Activated CD8-positive, alpha-beta memory T cell treated with anti-CD3 and anti-CD28 coated beads, Interleukin-2, amount 50 U/mL, for 1 hour (primary cell): ENCODE measurements at regions not wholly inside any gene's neighbourhood (a gene's known extent, or its start where the extent isn't known, plus 50 kb on each side); places are given as distances from the start of the nearest gene placed in this dataset.

Source experiments
- DNase-seq: peaks from one replicate; pipeline ENCODE4 v3.0.0-alpha.2; 2020; ENCODE audit errors: extremely low read depth

DNA sequence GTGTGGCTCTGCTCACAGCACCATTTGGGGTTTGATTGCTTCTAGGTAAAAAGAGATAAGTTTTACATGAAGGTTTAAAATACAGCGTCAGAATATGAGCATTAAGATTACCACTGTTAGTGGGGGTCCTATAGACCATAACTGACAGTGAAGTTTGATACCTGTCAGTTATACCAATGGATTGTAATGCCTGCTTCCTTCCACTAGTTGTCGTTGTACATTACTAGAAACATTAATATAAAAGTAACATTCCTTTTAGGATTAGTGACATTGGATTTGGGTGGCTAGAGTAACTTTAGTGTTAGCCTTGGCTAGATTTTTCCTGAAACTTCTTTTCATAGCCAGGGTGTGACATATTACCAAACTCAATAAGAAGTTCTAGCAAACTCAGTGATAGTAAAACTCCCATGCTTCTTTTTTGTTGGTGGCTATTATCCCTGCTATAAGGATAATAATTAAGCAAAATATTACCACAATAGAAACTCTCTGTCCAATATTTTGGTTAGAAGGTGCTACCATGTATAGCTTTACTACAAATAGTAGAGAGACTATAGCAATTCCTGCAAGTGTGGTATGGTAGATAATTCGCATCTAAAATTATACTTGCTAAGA is 57.1 kb downstream of the FAM181B start:
- DNase-seq = no peak

DNA sequence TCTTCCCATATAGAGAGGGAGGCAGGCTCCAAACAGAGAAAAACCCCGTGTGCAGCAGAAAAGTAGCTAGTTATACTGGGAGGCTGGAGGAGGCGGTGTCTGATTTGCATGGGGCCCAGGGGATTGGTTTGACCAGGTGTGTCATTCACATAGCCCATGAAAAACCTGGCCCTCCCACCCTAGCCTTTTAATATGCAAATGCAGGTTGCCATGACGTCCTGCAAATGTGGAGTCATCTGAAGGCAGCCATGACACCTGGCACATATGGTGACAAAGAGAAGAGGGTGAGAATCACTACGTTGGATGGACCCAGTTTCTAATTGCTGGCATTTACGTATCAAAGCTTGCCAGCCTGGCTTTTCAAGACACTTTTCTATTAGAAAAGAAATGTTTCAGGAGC is 57.8 kb downstream of the FAM181B start:
- no peak for DNase-seq

DNA sequence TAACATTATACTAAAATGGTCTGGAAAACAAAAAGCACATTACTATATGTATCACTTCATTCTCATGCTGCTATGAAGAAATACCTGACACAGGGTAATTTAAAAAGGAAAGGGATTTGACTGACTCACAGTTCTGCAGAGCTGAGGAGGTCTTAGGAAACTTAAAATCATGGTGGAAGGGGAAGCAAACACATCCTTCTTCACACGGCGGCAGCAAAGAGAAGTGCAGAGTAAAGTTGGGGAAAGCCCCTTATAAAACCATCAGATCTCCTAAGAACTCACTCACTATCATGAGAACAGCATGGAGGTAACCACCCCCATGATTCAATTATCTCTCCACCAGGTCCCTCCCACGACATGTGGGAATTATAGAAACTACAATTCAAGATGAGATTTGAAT is 60.0 kb downstream of the FAM181B start:
- no peak for DNase-seq

GRCh38 chr11:82671451-82671850 is 62.2 kb downstream of the FAM181B start:
- no peak for DNase-seq

DNA sequence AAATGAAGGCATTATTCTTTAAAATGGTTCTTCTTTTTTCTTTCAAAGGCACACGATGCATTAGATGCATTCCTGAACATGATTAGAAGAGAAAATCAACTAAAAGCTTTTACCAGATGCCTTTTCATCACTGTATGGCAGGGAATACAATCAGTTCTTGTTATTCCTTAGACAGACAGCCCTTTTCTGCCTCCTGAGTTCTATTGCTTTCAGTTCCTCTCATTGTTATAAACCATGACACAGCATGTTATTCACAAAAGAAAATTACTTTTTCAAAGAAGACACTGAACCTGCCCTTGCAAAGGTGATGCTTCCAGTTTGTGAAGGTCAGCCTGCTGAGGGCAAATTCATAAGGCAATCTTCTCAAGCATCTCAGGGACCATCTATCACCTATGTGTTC is 70.1 kb downstream of the FAM181B start:
- DNase-seq = no peak

GRCh38 chr11:82653752-82654151 is 79.9 kb downstream of the FAM181B start:
- no peak for DNase-seq

GRCh38 chr11:82639251-82639650 is 94.4 kb downstream of the FAM181B start:
- no peak for DNase-seq

- no peak for DNase-seq
Observed at GRCh38 chr11:82636615-82637014, 97.0 kb downstream of the FAM181B start.

DNA sequence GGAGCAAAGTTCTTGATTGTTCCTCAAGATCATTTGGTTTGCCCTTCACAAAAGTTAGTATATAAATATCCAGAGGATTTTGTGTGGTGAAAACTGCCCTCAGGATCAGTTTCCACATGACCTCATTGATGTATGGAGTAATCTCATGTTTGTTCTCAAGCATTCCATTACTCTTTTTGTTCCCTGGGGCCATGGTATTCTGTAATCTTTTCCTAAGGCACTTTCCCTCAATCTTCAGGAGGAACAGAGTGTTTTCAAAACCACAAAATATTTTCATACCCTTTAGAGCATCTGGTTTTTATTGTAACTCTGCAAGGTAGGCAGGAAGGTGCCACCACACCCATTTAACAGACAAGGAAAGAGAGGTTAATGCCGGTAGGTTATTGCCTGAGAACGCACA is 99.6 kb downstream of the FAM181B start:
- DNase-seq = no peak

- DNase-seq = no peak
Observed at GRCh38 chr11:82631722-82632630, 101.7 kb downstream of the FAM181B start.

DNA sequence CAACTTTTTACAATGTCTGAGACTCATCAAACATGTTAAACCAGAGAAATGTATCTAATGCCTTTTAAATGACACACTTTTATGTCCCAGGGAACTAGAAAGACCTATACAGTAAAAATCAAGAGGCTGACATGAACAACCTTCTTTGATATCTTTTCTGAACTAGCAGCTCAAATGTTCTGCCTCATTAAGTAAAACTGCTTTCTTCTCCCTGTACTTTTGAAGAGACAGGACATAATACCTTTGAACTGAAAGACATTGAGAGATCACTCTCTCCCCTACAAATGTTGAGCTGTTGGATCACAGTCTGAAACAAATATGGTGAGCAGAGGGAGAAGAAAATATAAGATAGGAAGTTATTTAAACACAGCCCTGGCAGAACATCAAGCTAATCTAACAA is 123.0 kb downstream of the FAM181B start:
- DNase-seq = no peak

DNA sequence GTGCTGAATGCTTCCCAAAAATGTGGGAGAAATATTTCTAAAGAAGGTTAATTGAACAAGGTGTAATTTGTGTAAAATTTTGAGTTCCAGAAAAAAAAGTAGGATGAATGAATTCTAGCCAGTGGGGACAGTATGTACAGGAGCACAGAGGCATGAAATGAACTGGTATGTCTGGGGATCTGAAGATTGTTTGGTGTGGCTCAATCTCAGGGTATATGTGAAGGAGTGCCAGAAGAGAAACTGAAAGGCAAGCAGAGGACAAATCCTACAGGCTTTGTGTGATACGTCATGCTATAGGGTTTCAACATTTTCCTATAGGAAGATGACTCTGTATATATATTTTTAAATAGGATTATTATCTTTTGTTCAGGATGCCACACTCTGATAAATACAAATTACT is 126.9 kb downstream of the FAM181B start:
- DNase-seq = no peak

DNA sequence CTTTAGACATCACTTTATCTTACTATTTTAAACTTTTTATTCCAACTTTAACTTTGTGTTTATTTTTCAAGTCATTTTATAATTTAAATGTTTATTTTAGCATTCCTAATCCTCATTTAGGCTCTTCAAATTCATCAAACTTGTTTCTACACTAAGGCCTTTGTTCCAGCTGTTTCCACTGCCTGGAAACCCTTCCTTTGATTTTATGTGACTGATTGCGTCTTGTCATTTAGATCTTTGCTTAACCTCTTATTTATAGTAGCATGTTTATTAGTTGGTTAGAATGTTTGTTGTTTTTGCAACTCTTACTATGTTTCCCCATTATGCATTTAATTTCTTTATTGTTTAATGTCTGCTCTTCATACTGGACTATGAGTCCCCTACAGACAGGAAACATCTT is 132.0 kb downstream of the FAM181B start:
- DNase-seq = no peak

- no peak for DNase-seq
Observed at GRCh38 chr11:82599836-82600235, 133.8 kb downstream of the FAM181B start.

DNA sequence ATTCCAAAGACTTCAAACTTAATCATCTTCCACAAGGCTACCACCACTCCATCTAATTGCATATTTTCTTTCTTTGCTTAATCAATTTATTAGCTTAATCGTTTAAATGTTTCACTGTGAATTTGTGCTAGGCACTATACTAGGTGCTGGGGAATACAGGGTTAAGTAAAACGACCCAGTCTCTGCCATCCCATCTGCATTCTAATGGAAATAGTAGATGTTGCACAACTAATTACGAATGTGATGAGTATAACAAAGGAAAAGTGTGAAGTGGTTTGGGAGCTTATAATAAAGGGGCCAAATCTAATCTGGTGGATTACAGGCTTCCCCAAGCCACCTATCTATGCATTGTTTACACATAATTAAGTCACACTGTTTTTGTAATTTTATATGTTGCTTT is 147.1 kb downstream of the FAM181B start:
- DNase-seq = no peak

DNA sequence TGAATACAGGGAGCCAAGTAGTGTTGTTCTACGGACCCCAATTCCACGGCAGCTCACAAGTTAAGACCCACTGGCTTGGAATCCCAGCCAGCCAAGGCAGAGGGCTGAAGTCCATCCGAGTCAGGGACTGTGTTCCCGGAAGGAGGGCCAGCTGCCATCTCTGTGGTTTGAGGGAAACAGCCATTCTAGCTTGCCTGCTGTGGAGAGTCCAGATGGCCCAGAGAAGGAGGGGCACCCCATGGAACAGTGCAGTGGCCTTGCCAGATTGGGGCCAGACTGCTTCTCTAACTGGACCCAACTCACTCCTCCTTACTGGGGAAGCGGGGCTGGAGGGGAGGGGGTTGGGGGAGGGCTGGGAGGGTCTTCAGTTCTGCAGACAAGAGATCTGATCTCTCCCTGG is 156.4 kb downstream of the FAM181B start:
- DNase-seq = no peak

- DNase-seq = no peak
Observed at GRCh38 chr11:82560836-82561235, 172.8 kb downstream of the FAM181B start.

- no peak for DNase-seq
Observed at GRCh38 chr11:82559609-82560008, 174.1 kb downstream of the FAM181B start.

GRCh38 chr11:82557274-82557673 is 176.4 kb downstream of the FAM181B start:
- DNase-seq = no peak

- no peak for DNase-seq
Observed at GRCh38 chr11:82556210-82556609, 177.5 kb downstream of the FAM181B start.

DNA sequence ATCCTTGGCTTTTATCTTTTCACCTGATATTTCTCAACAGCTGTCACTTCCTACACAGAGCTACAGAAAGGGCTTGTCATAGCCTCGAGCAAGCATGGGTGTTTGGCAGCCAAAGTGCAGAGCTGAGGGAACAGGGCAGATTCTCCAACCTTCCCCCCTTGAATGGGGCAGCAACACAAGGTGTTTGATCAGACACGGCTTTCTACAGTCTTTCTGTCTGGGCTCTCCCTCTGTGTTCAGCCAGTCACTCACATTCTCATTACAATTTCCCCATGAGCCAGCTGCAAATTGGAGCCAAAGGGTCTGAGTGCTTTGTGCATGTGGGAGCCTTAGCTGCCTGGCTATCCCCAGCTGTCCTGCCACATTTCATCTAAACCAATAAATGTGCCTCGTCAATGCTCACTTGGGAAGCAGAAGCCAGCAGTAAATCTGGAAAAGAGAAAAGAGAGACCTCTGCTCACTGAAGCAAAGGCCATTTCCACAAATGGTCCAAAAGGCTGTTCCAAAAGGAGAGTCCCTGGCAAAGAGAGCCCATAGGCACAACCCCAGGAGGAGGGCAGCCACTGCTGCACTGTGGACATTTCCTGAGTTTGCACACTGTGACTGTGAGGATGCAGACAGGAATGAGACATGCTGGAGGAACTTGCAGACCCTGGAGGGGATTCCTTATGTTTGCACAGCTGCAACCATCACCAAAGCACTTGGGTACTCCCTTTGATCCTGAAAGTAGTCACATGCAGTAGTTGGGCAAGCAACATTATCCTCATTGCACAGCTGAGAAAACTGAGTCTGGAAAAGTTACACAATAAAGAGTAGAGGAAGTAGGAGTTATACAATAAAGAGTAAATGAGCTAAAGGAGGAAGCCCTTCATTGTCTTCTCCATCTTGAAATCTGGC is 186.8 kb downstream of the FAM181B start:
- no peak for DNase-seq

DNA sequence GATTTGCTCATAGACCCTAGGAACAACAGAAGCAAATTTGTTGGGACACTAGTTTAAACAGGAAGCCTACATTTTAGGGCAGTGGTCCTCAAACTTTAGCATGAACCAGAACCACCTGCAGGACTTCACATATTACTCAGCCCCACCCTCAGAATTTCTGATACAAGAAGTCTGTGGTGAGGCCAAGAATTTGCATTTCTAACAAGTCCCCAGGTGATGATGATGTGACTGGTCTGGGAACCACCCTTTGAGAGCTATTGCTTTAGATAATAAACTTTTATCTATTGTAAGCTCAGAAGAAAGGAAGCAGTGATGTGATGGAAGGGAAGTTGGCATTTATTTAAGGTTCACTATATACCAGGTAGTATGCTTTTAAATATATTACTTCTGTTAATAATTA is 194.0 kb downstream of the FAM181B start:
- DNase-seq = no peak
